GM21367 (cell line): ENCODE measurements at regions not wholly inside any gene's neighbourhood (a gene's known extent, or its start where the extent isn't known, plus 50 kb on each side); places are given as distances from the start of the nearest gene placed in this dataset.
"Not testable (repeated sequence)": the region's sequence is repeated elsewhere in the genome, so short reads cannot be mapped to it uniquely, and the experiment has no call there.

Experiments
- ATAC-seq: cut with Tn5 transposase; IDR thresholded peaks from one replicate; pipeline ENCODE4 v1.9.1; 2021; ENCODE audit not compliant: unreplicated experiment

DNA sequence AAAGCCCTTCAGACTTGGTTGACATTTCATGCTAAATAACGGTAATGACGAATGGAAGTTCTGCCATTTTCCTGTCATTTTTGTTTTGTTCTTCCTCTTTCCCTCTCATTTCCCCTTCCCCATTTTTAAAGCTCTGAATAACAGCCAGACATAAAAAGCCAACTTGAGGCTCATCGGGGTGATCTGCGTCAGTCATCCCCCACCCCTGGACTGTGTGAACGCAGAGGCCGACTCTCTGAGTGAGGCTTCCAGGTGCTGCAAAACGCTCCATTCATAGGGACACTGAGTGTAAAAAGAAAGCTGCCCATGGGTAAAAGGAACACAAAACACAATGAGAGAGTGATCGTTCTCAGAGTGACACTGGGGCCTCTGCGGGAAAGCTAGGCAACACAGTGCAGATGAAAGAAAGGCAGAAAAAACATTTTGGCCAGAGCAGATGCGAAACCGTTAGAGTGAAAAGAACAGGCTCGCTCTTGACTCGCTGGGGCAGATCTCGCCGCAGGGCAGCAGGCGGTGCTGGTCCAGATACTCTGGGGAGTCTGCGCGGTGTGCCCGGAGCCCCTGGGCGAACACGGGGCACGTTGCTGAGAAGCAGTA is 684.8 kb downstream of the QKI start:
- no peak for ATAC-seq

DNA sequence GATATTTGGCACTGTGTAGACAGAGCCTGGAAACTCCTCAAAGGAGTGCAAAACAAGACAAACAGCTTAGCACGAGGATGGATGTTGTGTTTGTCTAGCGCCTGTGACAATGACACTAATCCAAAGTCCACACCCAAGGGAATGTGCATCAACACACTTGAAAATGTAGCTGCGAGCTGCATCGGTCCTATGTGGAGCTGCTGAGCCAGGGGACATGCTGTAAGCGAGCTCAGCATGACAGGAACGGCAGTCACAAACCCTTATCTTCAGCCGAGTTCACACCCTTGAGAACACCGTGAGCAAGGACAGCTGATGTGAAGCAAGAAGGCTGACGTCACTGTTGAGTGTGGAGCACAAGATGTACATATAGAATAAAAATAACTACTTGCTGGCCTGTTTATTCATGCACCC is 684.3 kb downstream of the QKI start:
- ATAC-seq = no peak

DNA sequence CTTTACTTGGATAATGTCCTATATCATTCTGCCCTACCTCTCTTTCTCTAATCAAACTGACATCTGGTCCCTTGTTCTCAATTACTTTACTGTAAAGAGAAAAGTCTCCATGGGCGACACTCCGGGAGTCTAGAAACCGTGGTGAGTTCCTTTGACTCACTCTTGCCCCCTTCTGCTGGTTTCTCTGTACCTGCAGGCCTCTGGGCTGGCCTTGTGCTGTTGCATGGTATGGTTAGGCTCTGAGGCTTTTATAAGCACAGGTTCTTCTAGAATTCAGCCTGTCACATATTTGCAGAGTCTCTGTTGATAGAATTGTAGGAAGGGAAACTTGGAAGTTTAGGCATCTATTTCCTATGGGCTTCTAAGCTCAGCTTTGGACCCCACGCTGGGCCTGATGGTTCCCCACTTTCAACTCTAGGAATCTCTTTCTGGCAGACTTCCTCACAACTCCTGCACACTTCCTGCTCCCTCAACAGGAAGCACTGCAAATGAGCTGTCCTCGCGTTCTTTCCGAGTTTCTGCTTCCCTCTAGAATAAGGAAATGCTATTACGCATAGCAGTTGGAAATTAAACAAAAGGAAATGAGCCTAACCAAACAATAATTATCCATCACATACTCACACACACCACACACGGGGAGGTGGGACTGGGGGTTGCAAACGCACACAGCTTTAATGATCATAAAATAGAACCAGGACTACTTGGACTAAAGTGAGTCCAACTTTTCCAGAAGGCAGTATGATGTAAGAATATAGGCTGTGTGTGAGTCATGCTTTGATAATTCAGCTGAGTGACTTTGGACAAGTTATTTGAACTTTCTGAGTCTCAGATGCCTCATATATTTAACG is 683.3 kb downstream of the QKI start:
- ATAC-seq = no peak

DNA sequence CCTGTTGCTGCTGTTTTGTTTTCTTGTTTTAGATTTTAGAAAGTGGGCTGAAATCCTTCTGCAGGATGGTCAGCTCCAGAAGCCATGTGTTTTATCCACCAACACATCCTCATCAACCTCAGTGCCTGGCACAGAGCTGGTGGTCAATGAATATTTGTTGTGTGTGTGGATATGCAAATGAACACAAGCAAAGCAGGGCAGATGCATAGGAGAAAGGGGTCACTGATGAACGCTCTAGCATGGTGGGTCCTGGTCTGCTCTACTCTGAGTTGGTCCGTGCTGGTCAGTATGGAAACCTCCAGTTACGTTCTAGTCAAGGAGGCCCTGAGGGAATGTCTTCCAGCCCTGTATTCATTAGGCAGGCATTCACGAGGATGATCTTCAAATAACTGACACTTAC is 682.5 kb downstream of the QKI start:
- ATAC-seq = no peak

- no peak for ATAC-seq
Observed at GRCh38 chr6:164095056-164095455, 680.5 kb downstream of the QKI start.

DNA sequence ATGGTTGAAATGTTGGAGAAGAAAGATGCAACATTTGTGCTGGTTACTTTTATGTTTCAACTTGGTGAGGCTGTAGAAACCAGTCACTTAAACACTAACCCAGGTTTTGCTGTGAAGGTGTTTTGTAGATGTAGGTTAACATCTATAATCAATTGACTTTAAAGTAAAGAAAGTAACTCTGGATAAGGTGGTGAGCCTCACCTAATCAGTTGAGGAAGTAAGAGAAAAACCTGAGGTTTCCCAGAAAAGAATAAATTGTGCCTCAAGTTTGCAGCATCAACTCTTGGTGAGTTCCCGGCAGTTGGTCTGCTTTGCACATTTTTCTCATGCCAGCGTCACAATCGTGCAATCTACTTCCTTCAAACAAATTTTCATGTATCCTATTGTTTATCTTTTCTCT is 673.4 kb downstream of the QKI start:
- no peak for ATAC-seq

- no peak for ATAC-seq
Observed at GRCh38 chr6:164087211-164087610, 672.7 kb downstream of the QKI start.

GRCh38 chr6:164086076-164086887 is 671.8 kb downstream of the QKI start:
- ATAC-seq = no peak

DNA sequence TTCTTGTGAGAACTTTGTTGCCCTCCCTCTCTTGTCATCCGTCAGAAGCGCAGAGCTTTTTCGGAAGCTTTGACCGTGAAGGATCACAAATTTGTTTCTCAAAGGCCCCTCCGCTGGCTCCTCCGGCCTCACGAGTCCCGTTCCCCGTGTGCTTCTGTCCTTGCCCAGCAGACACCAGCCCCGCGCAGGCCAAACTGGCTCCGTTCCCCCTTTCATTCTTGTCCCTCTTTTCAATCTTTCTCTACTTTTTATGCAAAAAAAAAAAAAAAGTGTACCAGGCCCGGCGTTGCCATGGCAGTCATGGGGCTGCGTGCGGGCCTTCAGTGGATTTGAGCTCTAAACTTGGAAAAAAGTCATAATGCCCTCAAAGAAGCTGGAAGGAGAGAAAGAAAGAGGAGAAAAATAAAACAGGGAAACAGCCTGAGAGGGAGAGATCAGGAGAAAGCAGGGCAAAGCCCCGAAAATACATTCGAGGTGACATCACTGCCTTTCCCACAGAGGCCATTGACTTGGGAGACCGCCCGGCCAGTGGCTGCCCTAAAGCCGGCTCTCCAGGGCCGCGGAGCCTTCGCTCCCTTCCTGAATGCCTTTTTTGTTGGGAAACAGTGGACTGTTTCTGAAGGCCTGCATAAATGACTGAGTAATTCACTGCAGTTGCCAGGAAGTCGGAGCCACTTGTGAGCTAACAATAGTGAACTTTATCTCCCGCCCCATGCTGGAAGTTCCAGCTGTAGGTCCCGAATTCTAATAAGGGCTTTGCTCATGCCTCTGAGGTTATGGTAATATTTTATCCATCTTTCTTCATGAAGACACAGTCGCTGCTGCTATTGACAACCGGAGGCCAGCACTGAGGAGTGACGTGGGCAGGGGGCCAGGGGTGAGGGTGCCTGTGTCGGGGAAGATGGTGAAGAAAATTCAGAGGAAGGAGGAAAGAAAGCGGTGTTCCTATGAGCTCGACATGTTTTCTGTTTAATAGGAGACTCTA is 670.9 kb downstream of the QKI start:
- no peak for ATAC-seq

- ATAC-seq = no peak
Observed at GRCh38 chr6:164079275-164079600, 664.7 kb downstream of the QKI start.

- ATAC-seq = no peak
Observed at GRCh38 chr6:164078532-164079274, 664.2 kb downstream of the QKI start.

DNA sequence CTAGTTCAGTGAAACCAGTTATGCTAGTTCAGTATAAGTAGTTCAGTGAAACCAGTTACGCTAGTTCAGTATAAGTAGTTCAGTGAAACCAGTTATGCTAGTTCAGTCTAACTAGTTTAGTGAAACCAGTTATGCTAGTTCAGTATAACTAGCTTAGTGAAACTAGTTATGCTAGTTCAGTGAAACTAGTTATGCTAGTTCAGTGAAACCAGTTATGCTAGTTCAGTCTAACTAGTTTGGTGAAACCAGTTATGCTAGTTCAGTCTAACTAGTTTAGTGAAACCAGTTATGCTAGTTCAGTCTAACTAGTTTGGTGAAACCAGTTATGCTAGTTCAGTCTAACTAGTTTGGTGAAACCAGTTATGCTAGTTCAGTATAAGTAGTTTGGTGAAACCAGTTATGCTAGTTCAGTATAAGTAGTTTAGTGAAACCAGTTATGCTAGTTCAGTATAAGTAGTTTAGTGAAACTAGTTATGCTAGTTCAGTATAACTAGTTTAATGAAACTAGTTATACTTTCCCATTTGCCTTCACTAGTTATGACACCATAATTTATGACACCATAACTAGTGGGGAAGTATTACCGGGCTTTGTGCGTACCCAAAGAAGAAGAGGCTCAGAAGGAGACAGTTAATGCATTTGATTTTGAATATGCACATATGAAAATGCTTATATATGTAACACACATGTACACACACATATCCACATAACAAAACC is 662.5 kb downstream of the QKI start:
- not testable (repeated sequence) for ATAC-seq

- ATAC-seq = no peak
Observed at GRCh38 chr6:164075981-164076615, 661.6 kb downstream of the QKI start.

GRCh38 chr6:164072240-164072666 is 657.7 kb downstream of the QKI start:
- no peak for ATAC-seq

- ATAC-seq = no peak
Observed at GRCh38 chr6:164069350-164069990, 655.0 kb downstream of the QKI start.

GRCh38 chr6:164068527-164068926 is 654.0 kb downstream of the QKI start:
- ATAC-seq = no peak

DNA sequence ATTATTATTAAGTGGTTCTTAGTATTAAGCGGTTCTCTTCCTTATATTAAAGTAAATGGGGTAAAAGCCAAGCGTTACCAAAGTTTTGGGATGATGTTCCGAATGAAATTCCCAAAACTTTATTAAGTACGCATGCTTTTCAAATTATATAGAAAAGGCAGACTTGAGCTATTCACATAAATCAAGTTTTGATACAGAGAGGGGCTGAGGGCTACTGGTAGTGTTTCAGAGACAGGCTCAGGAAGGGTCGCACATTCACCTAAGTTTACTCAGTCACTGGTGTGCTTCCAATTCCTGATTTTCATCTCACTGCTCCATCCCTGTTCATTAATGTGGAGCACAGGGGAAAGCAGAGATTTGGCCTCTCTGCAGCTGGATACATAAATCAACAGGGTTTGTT is 652.2 kb downstream of the QKI start:
- ATAC-seq = no peak

DNA sequence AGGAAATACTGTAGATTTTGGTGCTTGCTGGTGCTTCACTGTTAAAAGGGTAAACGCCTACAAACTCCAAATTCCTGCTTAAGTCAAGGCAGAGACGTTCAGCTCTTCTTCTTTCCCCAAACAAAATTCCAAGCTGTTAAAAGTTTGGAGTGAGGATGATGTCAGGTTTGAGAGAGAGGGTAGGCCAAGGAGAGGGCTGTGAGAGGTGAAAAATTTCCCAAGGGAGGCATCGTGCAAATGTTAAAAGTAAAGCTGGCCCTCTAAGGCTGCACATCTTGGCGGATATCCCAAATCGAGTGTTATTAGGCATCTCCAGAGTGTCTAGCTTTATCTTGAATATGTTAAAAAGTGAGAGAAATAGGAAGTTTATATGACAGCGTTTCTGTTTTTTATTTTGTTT is 651.8 kb downstream of the QKI start:
- no peak for ATAC-seq
